Spleen (tissue), 11 donors: ENCODE measurements at regions not wholly inside any gene's neighbourhood (a gene's known extent, or its start where the extent isn't known, plus 50 kb on each side); places are given as distances from the start of the nearest gene placed in this dataset.

Experiments used
- DNase-seq: peaks from one replicate; pipeline ENCODE4 v3.0.0-alpha.2; 2020
- H3K27ac ChIP-seq, 8 donors: fragments of 200-600 bp; sonication (generic) in 7 of 8; 1 replicate in 4 of 8; 2 replicates in 4 of 8; pipeline versions ENCODE4 v1.5.0 to v1.8.0; 2016 to 2021; ENCODE audit warnings: inconsistent platforms in 4 of 8, mild to moderate bottlenecking in 4 of 8, moderate library complexity in 1 of 8
- H3K27me3 ChIP-seq, 7 donors: fragments of 200-600 bp; sonication (generic) in 6 of 7; replicated peaks in 1 of 7; 1 replicate in 4 of 7; 2 replicates in 3 of 7; pipeline versions ENCODE4 v1.5.0 to v1.8.0; 2016 to 2021; ENCODE audit warnings: inconsistent platforms in 3 of 7, mild to moderate bottlenecking in 1 of 7
- H3K36me3 ChIP-seq, 6 donors: fragments of 200-600 bp; sonication (generic) in 5 of 6; 1 replicate in 4 of 6; 2 replicates in 2 of 6; pipeline versions ENCODE4 v1.5.0 to v1.8.0; 2016 to 2021; ENCODE audit warnings: inconsistent platforms in 2 of 6
- H3K4me1 ChIP-seq, 6 donors: fragments of 200-600 bp; sonication (generic) in 5 of 6; 1 replicate in 3 of 6; 2 replicates in 3 of 6; pipeline versions ENCODE4 v1.5.0 to v1.8.0; 2016 to 2021; ENCODE audit warnings: inconsistent platforms in 3 of 6
- H3K4me3 ChIP-seq, 8 donors: fragments of 200-600 bp; sonication (generic) in 7 of 8; 1 replicate in 4 of 8; 2 replicates in 4 of 8; pipeline versions ENCODE4 v1.5.0 to v1.8.0; 2016 to 2021; ENCODE audit warnings: inconsistent platforms in 4 of 8, mild to moderate bottlenecking in 4 of 8, moderate library complexity in 2 of 8
- H3K9me3 ChIP-seq, 8 donors: fragments of 200-600 bp; sonication (generic) in 7 of 8; 1 replicate in 4 of 8; 2 replicates in 4 of 8; pipeline versions ENCODE4 v1.5.0 to v1.8.0; 2016 to 2021; ENCODE audit warnings: inconsistent platforms in 4 of 8
- CTCF ChIP-seq, 11 experiments: fragments of 200-600 bp in 7 of 11; fragments of 450-650 bp in 4 of 11; sonication (generic) in 4 of 11; IDR thresholded peaks in 8 of 11; conservative IDR thresholded peaks in 3 of 11; 1 replicate in 7 of 11; 2 replicates in 4 of 11; pipeline versions ENCODE4 v1.4.0 to v1.8.0; 2016 to 2021; ENCODE audit warnings: antibody characterized with exemption in 11 of 11, inconsistent platforms in 4 of 11, mild to moderate bottlenecking in 1 of 11
- POLR2A ChIP-seq, 3 donors: fragments of 450-650 bp; IDR thresholded peaks; one replicate each; pipeline ENCODE4 v1.5.1; 2017; ENCODE audit warnings: antibody characterized with exemption in 3 of 3, mild to moderate bottlenecking in 1 of 3
- POLR2AphosphoS5 ChIP-seq, 3 donors: sonication (generic); formaldehyde crosslinking; IDR thresholded peaks; one replicate each; pipeline ENCODE4 v1.5.1; 2017; ENCODE audit warnings: antibody characterized with exemption in 3 of 3
- WGBS, 5 donors: extraction: QIAGEN DNeasy Blood & Tissue Kit in 3 of 5; methylation state at CpG; one replicate each; pipeline versions ENCODE4 v1.1.5 to v1.1.7; 2013 to 2018; 5-methylcytosine and 5-hydroxymethylcytosine counted together
- intact Hi-C: fragments of 100-400 bp; cut with DNase I; formaldehyde crosslinking; loops from one replicate; pipeline ENCODE4 v1.15.0; 2023; ENCODE audit warnings: low total_unique reads
- donor health status: healthy with polysubstance abuse.
- donor health status: DM: no; HTN: no; CAD: no; lungs with moderate emphysema.
- donor health status: DM: no; HTN: no; CAD: no.
- donor health status: Bipolar disorder and iron deficiency.
- donor health status: healthy.
- donor health status: DM: no; HTN: no; CAD: no.
- donor health status: DM: yes; HTN: yes; CAD: no.

DNA sequence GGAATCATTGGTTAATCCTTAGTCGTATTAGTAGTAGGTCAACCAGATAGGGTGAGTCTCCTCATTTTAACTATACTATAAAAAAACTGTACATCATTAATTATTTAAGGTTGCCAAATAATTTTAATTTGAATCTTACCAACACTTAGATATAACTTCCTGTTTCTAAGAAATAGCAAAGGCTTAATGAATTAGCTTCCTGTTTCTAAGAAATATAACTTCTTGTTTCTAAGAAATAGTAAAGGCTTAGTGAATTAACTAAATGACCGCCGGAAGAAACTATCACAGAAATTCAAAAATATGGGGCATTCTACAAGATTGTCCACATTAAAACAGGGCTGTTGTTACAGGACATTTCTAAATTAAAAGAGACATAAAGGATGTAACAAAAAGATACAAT is 392.9 kb upstream of the FOXG1 start:
- no peaks in the 10 kb centered on the region for H3K4me1 ChIP-seq
- H3K27ac ChIP-seq = no peak overlapping the region
- no peak overlapping the region for H3K4me3 ChIP-seq
- H3K36me3 ChIP-seq = no peaks in the 10 kb centered on the region
- no peak for DNase-seq
- H3K27me3 ChIP-seq = no peaks in the 10 kb centered on the region
- 28 to 47% (median 33%) methylated on average over 3 of the region's 3 CpGs for WGBS, 5 donors
- peaks cover 0 to 14% (median 4%) of the 10 kb centered on the region in 8 donors for H3K9me3 ChIP-seq
- TF ChIP-seq POLR2AphosphoS5 (IDR thresholded peaks at IDR 0.05) (no peak), CTCF (IDR thresholded peaks at IDR 0.05 in 8 of 11, conservative IDR thresholded peaks at IDR 0.05 in 3 of 11) (no peak), POLR2A (IDR thresholded peaks at IDR 0.05) (no peak)
- intact Hi-C loops = no loop called here

DNA sequence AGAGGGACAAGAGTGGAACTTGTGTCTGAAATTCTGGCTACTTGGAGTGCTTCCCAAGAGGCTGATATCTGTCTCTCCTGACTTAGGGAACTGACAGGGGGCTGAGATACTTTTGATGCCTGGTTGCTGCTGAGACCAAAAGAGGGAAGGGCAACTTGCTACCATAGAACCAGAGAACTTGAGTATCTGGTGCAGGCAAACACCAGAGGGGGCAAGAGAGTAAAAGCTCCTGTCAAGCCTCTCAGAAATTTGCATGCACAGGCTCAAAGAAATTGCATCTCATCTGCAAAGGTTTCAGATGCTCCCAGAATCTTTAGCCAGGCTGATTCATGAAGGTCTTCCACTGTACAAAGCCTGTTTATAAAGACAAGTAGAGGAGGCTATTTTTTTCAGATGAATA is 391.3 kb upstream of the FOXG1 start:
- DNase-seq = no peak
- no peaks in the 10 kb centered on the region for H3K27me3 ChIP-seq
- TF ChIP-seq POLR2AphosphoS5 (IDR thresholded peaks at IDR 0.05) = no peak
- TF ChIP-seq POLR2A (IDR thresholded peaks at IDR 0.05) = no peak
- TF ChIP-seq CTCF (IDR thresholded peaks at IDR 0.05 in 8 of 11, conservative IDR thresholded peaks at IDR 0.05 in 3 of 11) = no peak
- peaks cover 0 to 14% (median 4%) of the 10 kb centered on the region in 8 donors for H3K9me3 ChIP-seq
- no peaks in the 10 kb centered on the region for H3K36me3 ChIP-seq
- no peak overlapping the region for H3K27ac ChIP-seq
- H3K4me3 ChIP-seq = no peak overlapping the region
- H3K4me1 ChIP-seq = no peaks in the 10 kb centered on the region
- intact Hi-C loops = no loop called here

- H3K27me3 ChIP-seq = no peaks in the 10 kb centered on the region
- H3K36me3 ChIP-seq = no peaks in the 10 kb centered on the region
- H3K4me1 ChIP-seq = no peaks in the 10 kb centered on the region
- intact Hi-C loops = no loop called here
- no peak for DNase-seq
- H3K9me3 ChIP-seq = peaks cover 0 to 17% (median 0%) of the 10 kb centered on the region in 8 donors
- H3K27ac ChIP-seq = no peak overlapping the region
- H3K4me3 ChIP-seq = no peak overlapping the region
- WGBS, 5 donors = 38 to 46% (median 40%) methylated on average over 2 of the region's 2 CpGs
- TF ChIP-seq CTCF (IDR thresholded peaks at IDR 0.05 in 8 of 11, conservative IDR thresholded peaks at IDR 0.05 in 3 of 11) (no peak), POLR2A (IDR thresholded peaks at IDR 0.05) (no peak), POLR2AphosphoS5 (IDR thresholded peaks at IDR 0.05) (no peak)
Measured at GRCh38 chr14:28381656-28382055, 384.9 kb upstream of the FOXG1 start.

GRCh38 chr14:28382444-28383190 is 384.0 kb upstream of the FOXG1 start:
- WGBS, 5 donors = 62 to 77% (median 75%) methylated on average over 7 of the region's 7 CpGs
- Histone ChIP-seq H3K4me3 (no peak overlapping the region), H3K9me3 (peaks cover 0 to 24% (median 0%) of the 10 kb centered on the region in 8 donors), H3K27ac (no peak overlapping the region), H3K4me1 (no peaks in the 10 kb centered on the region), H3K36me3 (no peaks in the 10 kb centered on the region), H3K27me3 (no peaks in the 10 kb centered on the region)
- intact Hi-C loops = no loop called here
- DNase-seq = no peak
- TF ChIP-seq CTCF (IDR thresholded peaks at IDR 0.05 in 8 of 11, conservative IDR thresholded peaks at IDR 0.05 in 3 of 11) (no peak), POLR2AphosphoS5 (IDR thresholded peaks at IDR 0.05) (no peak)
